H1 (cell line): ENCODE measurements at regions not wholly inside any gene's neighbourhood (a gene's known extent, or its start where the extent isn't known, plus 50 kb on each side); places are given as distances from the start of the nearest gene placed in this dataset.

Experiments used
- CTCF ChIA-PET: fragments of 300-600 bp; sonication (Branson Sonifier 250); formaldehyde crosslinking; loops from one replicate; lab custom pipeline; 2021; ENCODE audit not compliant: partially characterized antibody; lab: Charles Lee
- POLR2A ChIA-PET: fragments of 300-600 bp; sonication (Branson Sonifier 250); formaldehyde crosslinking; loops from one replicate; lab custom pipeline; 2021; ENCODE audit warnings: inconsistent platforms; ENCODE audit not compliant: partially characterized antibody; lab: Charles Lee
- DNase-seq, 2 experiments: peaks; one replicate each; pipeline versions ENCODE4 v3.0.0 to v3.0.0-alpha.2; 2010 to 2022; ENCODE audit warnings: low spot score in 2 of 2, low read depth in 1 of 2, mixed read lengths in 1 of 2
- FAIRE-seq: peaks from 2 replicates; lab custom pipeline; 2011; peaks lifted over from hg19 to GRCh38; lab: Jason Lieb, UNC
- H2AFZ ChIP-seq: 2 replicates; pipeline ENCODE4 v1.8.1; 2012; ENCODE audit warnings: low read length, inconsistent platforms
- H2AK5ac ChIP-seq: 2 replicates; pipeline ENCODE4 v1.6.1; 2013; ENCODE audit warnings: low read depth, low read length
- H2BK120ac ChIP-seq: replicated peaks from 2 replicates; pipeline ENCODE3; 2013; ENCODE audit warnings: low read depth, low read length, inconsistent platforms
- H2BK12ac ChIP-seq: 2 replicates; pipeline ENCODE4 v1.6.1; 2013; ENCODE audit warnings: low read depth, low read length
- H2BK15ac ChIP-seq: 2 replicates; pipeline ENCODE4 v1.6.1; 2013; ENCODE audit warnings: low read length
- H2BK20ac ChIP-seq: 2 replicates; pipeline ENCODE4 v1.6.1; 2013; ENCODE audit warnings: low read length
- H2BK5ac ChIP-seq: 2 replicates; pipeline ENCODE4 v1.6.1; 2013; ENCODE audit warnings: low read depth, low read length
- H3K14ac ChIP-seq: 2 replicates; pipeline ENCODE4 v1.6.1; 2013; ENCODE audit warnings: inconsistent platforms; ENCODE audit not compliant: insufficient read length
- H3K18ac ChIP-seq: 2 replicates; pipeline ENCODE4 v1.6.1; 2013; ENCODE audit warnings: low read length; ENCODE audit errors: extremely low read depth
- H3K23ac ChIP-seq: 2 replicates; pipeline ENCODE4 v1.6.1; 2013; ENCODE audit warnings: inconsistent platforms; ENCODE audit not compliant: insufficient read length
- H3K23me2 ChIP-seq: 2 replicates; pipeline ENCODE4 v1.6.1; 2013; ENCODE audit warnings: low read depth, low read length
- H3K27ac ChIP-seq: 2 replicates; pipeline ENCODE4 v1.6.1; 2011; ENCODE audit warnings: low read depth, low read length, inconsistent platforms
- H3K27me3 ChIP-seq, 4 experiments: replicated peaks in 1 of 4; 1 replicate in 1 of 4; 2 replicates in 3 of 4; pipeline versions ENCODE4 v1.6.1 to v1.8.1; 2011 to 2013; ENCODE audit warnings: low read length in 3 of 4, mild to moderate bottlenecking in 3 of 4, inconsistent platforms in 2 of 4, mixed read lengths in 2 of 4, moderate library complexity in 1 of 4; ENCODE audit not compliant: control insufficient read depth in 3 of 4, insufficient read depth in 3 of 4; ENCODE audit errors: extremely low read depth in 1 of 4
- H3K36me3 ChIP-seq, 4 experiments: 2 replicates each; pipeline versions ENCODE4 v1.6.1 to v1.8.1; 2011 to 2013; ENCODE audit warnings: mild to moderate bottlenecking in 4 of 4, low read length in 3 of 4, moderate library complexity in 2 of 4, control low read depth in 1 of 4, inconsistent platforms in 1 of 4; ENCODE audit not compliant: insufficient read depth in 4 of 4, control insufficient read depth in 2 of 4
- H3K4ac ChIP-seq: replicated peaks from 2 replicates; pipeline ENCODE3; 2013; ENCODE audit warnings: low read length, low read depth, mixed read lengths, inconsistent platforms; ENCODE audit not compliant: insufficient read length
- H3K4me1 ChIP-seq, 4 experiments: replicated peaks in 1 of 4; 1 replicate in 1 of 4; 2 replicates in 3 of 4; pipeline versions ENCODE4 v1.6.1 to v1.8.1; 2011 to 2013; ENCODE audit warnings: low read length in 3 of 4, inconsistent platforms in 2 of 4, mixed read lengths in 1 of 4; ENCODE audit not compliant: insufficient read depth in 4 of 4, control insufficient read depth in 3 of 4
- H3K4me2 ChIP-seq, 2 experiments: 2 replicates each; pipeline versions ENCODE4 v1.6.1 to v1.8.1; 2011 to 2013; ENCODE audit warnings: low read depth in 2 of 2, low read length in 2 of 2, control low read depth in 1 of 2, inconsistent platforms in 1 of 2, mild to moderate bottlenecking in 1 of 2; ENCODE audit not compliant: insufficient read depth in 1 of 2
- H3K4me3 ChIP-seq, 4 experiments: fragments of 200-600, 300-600 bp in 1 of 4; sonication (generic), shearing (Covaris generic), sonication (Bioruptor Twin) in 1 of 4; 2 replicates each; pipeline versions ENCODE4 v1.5.1 to v1.8.1; 2011 to 2016; ENCODE audit warnings: low read length in 4 of 4, low read depth in 3 of 4, control low read depth in 2 of 4, inconsistent platforms in 2 of 4, mild to moderate bottlenecking in 2 of 4, mixed read lengths in 1 of 4, moderate library complexity in 1 of 4; ENCODE audit not compliant: insufficient read depth in 2 of 4; ENCODE audit errors: extremely low read depth in 1 of 4
- H3K56ac ChIP-seq: replicated peaks from 2 replicates; pipeline ENCODE3; 2013; ENCODE audit warnings: low read depth, mild to moderate bottlenecking, mixed read lengths, low read length, inconsistent platforms; ENCODE audit not compliant: insufficient read length
- H3K79me1 ChIP-seq: 2 replicates; pipeline ENCODE4 v1.6.1; 2013; ENCODE audit warnings: low read depth, low read length, control low read depth
- H3K79me2 ChIP-seq, 2 experiments: 2 replicates each; pipeline versions ENCODE4 v1.6.1 to v1.8.1; 2012 to 2013; ENCODE audit warnings: low read length in 2 of 2, mild to moderate bottlenecking in 2 of 2, inconsistent platforms in 1 of 2; ENCODE audit not compliant: insufficient read depth in 2 of 2, control insufficient read depth in 1 of 2
- H3K9ac ChIP-seq, 4 experiments: replicated peaks in 1 of 4; 1 replicate in 1 of 4; 2 replicates in 3 of 4; pipeline versions ENCODE4 v1.6.1 to v1.8.1; 2011 to 2013; ENCODE audit warnings: low read depth in 3 of 4, low read length in 3 of 4, control low read depth in 2 of 4, mild to moderate bottlenecking in 2 of 4, moderate library complexity in 2 of 4, inconsistent platforms in 1 of 4; ENCODE audit errors: extremely low read depth in 1 of 4
- H3K9me3 ChIP-seq, 2 experiments: 2 replicates each; pipeline versions ENCODE4 v1.6.1 to v1.8.1; 2012 to 2013; ENCODE audit warnings: mild to moderate bottlenecking in 2 of 2, moderate library complexity in 2 of 2, control low read depth in 1 of 2, inconsistent platforms in 1 of 2, low read depth in 1 of 2, low read length in 1 of 2, mixed read lengths in 1 of 2; ENCODE audit not compliant: insufficient read depth in 2 of 2
- H4K20me1 ChIP-seq, 2 experiments: replicated peaks in 1 of 2; 2 replicates each; pipeline versions ENCODE3 to v1.8.1; 2011 to 2013; ENCODE audit warnings: inconsistent platforms in 2 of 2, low read length in 2 of 2, mild to moderate bottlenecking in 1 of 2; ENCODE audit not compliant: insufficient read depth in 2 of 2, control insufficient read depth in 1 of 2
- H4K5ac ChIP-seq: 2 replicates; pipeline ENCODE4 v1.6.1; 2013; ENCODE audit warnings: low read length, low read depth, mixed read lengths, inconsistent platforms; ENCODE audit not compliant: insufficient read length
- H4K8ac ChIP-seq: 2 replicates; pipeline ENCODE4 v1.8.0; 2013; ENCODE audit warnings: mild to moderate bottlenecking, moderate library complexity, low read length, inconsistent platforms; ENCODE audit not compliant: insufficient read depth; ENCODE audit errors: extremely low read depth
- H4K91ac ChIP-seq: replicated peaks from 2 replicates; pipeline ENCODE3; 2013; ENCODE audit warnings: low read length, mixed read lengths, inconsistent platforms; ENCODE audit not compliant: insufficient read length
- CBX8 ChIP-seq: fragments of 300-800, 300-1000 bp; sonication (generic); IDR thresholded peaks from 2 replicates; pipeline ENCODE4 v1.7.1; 2016; ENCODE audit warnings: low read depth, low read length, borderline replicate concordance
- EP300 ChIP-seq, 2 experiments: IDR thresholded peaks; 1 replicate in 1 of 2; 2 replicates in 1 of 2; pipeline ENCODE4 v1.6.1; 2011 to 2012; ENCODE audit warnings: low read depth in 2 of 2, low read length in 2 of 2, mild to moderate bottlenecking in 2 of 2, borderline replicate concordance in 1 of 2, inconsistent platforms in 1 of 2, moderate library complexity in 1 of 2
- EZH2 ChIP-seq: fragments of 200-600 bp; sonication (generic); IDR thresholded peaks from 2 replicates; pipeline ENCODE4 v1.7.1; 2012; ENCODE audit warnings: low read depth, mild to moderate bottlenecking, moderate library complexity, low read length, inconsistent platforms; ENCODE audit not compliant: severe bottlenecking
- FOSL1 ChIP-seq: IDR thresholded peaks from 2 replicates; pipeline ENCODE4 v1.6.1; 2011; ENCODE audit warnings: mild to moderate bottlenecking, low read depth, low read length, moderate library complexity; ENCODE audit not compliant: insufficient read depth
- RBBP5 ChIP-seq: IDR thresholded peaks from 2 replicates; pipeline ENCODE4 v1.7.1; 2012; ENCODE audit warnings: low read depth, mild to moderate bottlenecking, inconsistent platforms, low read length, moderate library complexity, borderline replicate concordance
- SIRT6 ChIP-seq: IDR thresholded peaks from one replicate; pipeline ENCODE4 v1.7.1; 2012; ENCODE audit warnings: low read length, inconsistent platforms
- SP1 ChIP-seq: IDR thresholded peaks from 2 replicates; pipeline ENCODE4 v1.6.1; 2011; ENCODE audit warnings: low read depth, low read length
- SUZ12 ChIP-seq: fragments of 200-600 bp; sonication (generic); IDR thresholded peaks from 2 replicates; pipeline ENCODE4 v1.6.1; 2012; ENCODE audit warnings: mild to moderate bottlenecking, inconsistent platforms, low read length, moderate library complexity, mixed read lengths
- WGBS, 2 experiments: shearing (Covaris generic) in 1 of 2; methylation state at CpG; one replicate each; pipeline versions ENCODE4 v1.1.6 to v1.1.7; 2013 to 2015; ENCODE audit warnings: low lambda C conversion rate in 2 of 2, mixed read lengths in 2 of 2, inconsistent platforms in 1 of 2, low coverage in 1 of 2, missing lambda C conversion rate in 1 of 2; ENCODE audit not compliant: insufficient replicate concordance in 2 of 2, insufficient coverage in 1 of 2, insufficient read length in 1 of 2; ENCODE audit errors: extremely low coverage in 1 of 2, missing lambda C conversion rate in 1 of 2; 5-methylcytosine and 5-hydroxymethylcytosine counted together
- TF ChIP-seq, protein P1 (sequence below): IDR thresholded peaks from 2 replicates; pipeline ENCODE4 v1.6.1; 2012; ENCODE audit warnings: inconsistent platforms

- Histone ChIP-seq H4K5ac (no peak overlapping the region), H2BK12ac (peak overlapping the region; percentile 97; the same call in 1 of the 2 replicates), H3K56ac (no peak overlapping the region), H3K14ac (no peak overlapping the region), H4K8ac (peak overlapping the region; percentile 18; the same call in 1 of the 2 replicates), H3K4me2 (peak overlapping the region; percentile 77 to 88), H2BK20ac (no peak overlapping the region), H2BK15ac (peak overlapping the region; percentile 100; the same call in 1 of the 2 replicates), H3K9ac (no peak overlapping the region), H3K9me3 (peaks cover 0 to 5% of the 10 kb centered on the region in 2 experiments; a peak in 1 of 4 replicates), H4K20me1 (peaks cover 2% of the 10 kb centered on the region in 2 experiments), H3K79me2 (no peaks in the 10 kb centered on the region), H3K23me2 (peaks cover 7% of the 10 kb centered on the region), H2AFZ (no peak overlapping the region), H3K27ac (no peak overlapping the region), H3K79me1 (no peaks in the 10 kb centered on the region), H2BK5ac (no peak overlapping the region), H3K36me3 (peaks cover 0 to 5% (median 0%) of the 10 kb centered on the region in 4 experiments; a peak in 1 of 8 replicates), H3K4me1 (peaks cover 0 to 14% (median 7%) of the 10 kb centered on the region in 4 experiments; a peak in 6 of 7 replicates), H3K18ac (no peak overlapping the region), H3K4me3 (peak overlapping the region; percentile 39 to 61 (median 48)), H2AK5ac (peak overlapping the region; percentile 86; the same call in 1 of the 2 replicates), H3K23ac (no peak overlapping the region), H3K4ac (no peak overlapping the region), H2BK120ac (no peak overlapping the region), H4K91ac (peak overlapping the region; percentile 65), H3K27me3 (peaks cover 29 to 44% (median 42%) of the 10 kb centered on the region in 4 experiments)
- peak in 1 of 2 experiments; percentile 65 for DNase-seq
- ChIA-PET POLR2A (interaction anchor here (0.9 to 1.2 kb wide), 4 partner anchors 10 to 29 kb away, joined by 3 to 4 read pairs (median 4); no protein-coding TSS in a partner anchor), CTCF (interaction anchor here (0.8 kb wide), 1 partner anchor 130 kb away, joined by 3 read pairs; no protein-coding TSS in a partner anchor)
- 2% methylated on average over 77 of the region's 100 CpGs; no CpG with 5 or more reads in 1 of the 2 experiments for WGBS, 2 experiments
- FAIRE-seq: no peak
- TF ChIP-seq SUZ12 (peak; percentile 88), SIRT6 (no peak), CBX8 (no peak), SP1 (no peak), EP300 (IDR thresholded peaks at IDR 0.05; ENCODE audit: borderline replicate concordance in 1 of 2, low read depth in 2 of 2, low read length in 2 of 2) (no peak), RBBP5 (no peak), FOSL1 (no peak), EZH2 (peak; percentile 90)
- TF ChIP-seq, protein P1, sequence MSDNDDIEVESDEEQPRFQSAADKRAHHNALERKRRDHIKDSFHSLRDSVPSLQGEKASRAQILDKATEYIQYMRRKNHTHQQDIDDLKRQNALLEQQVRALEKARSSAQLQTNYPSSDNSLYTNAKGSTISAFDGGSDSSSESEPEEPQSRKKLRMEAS: 0 out of 2 replicates have a peak, but pooled peaks have one; percentile 15
Measured at GRCh38 chr20:63101781-63102720, 95.3 kb upstream of the BHLHE23 start.
